ENCODE measurements at regions not wholly inside any gene's neighbourhood (a gene's known extent, or its start where the extent isn't known, plus 50 kb on each side); places are given as distances from the start of the nearest gene placed in this dataset.
A peak's percentile ranks its signal among the peaks of the same experiment; 100 is the strongest.

- peak; percentile 1 for DNase-seq
Observed at GRCh38 chrX:138298268-138298667, 413.2 kb downstream of the FGF13 start.

DNA sequence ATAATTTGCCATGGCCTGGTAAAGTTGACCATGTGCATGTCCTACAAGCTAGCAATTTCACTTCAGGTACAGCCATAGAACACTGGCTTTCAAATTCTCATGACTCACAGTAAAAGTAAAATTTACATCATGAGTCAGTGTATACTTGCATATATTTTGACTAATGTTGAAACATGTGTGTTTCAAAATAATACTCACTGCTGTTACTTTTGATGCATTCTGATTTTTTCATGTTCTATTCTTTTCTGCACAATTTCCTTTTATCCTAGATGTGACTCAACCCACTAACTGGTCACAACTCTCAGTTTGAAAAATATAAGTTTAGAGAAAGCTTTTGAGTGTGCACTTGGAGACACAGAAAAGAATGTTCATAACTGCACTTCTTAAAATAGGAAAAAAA, 365.7 kb downstream of the FGF13 start:
- peak; percentile 69 for DNase-seq

DNA sequence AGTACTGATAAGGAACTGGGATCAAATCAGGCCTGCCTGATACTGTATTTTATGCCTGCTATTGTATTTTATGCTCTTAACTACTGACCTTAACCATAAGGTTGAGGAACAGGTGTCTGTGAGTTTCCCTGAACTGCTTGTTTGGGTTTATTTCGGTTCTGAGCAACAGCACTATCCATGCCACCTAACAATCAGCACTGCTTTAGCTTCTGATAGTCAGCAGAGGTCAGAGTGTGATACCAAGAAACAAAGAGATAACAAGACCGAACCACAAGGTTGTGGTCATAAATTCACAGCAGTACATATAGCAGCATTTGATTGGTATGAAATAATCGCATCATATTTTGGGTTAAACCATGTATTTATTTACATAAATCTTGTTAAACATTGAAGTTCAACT, 362.2 kb downstream of the FGF13 start:
- peak; percentile 10 for DNase-seq

DNA sequence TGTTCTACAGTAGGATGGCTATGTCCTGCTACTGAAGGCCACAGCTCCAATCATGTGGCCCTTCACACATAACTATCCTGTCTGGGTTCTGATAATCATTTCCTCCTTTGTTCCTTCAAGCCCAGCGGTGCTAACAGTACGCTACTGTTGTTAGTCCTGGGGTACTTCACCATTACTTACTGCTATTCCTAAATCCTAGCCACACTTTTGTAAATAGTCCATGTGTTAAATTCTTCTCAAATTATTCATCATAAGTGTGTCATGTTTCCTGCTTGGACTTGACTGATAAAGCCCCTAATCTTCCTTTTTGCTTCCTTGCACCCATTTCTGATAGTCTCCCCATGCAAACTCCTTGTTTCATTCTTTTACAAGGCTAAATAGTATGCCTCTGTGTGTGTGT, 332.6 kb downstream of the FGF13 start:
- no peak for DNase-seq

DNA sequence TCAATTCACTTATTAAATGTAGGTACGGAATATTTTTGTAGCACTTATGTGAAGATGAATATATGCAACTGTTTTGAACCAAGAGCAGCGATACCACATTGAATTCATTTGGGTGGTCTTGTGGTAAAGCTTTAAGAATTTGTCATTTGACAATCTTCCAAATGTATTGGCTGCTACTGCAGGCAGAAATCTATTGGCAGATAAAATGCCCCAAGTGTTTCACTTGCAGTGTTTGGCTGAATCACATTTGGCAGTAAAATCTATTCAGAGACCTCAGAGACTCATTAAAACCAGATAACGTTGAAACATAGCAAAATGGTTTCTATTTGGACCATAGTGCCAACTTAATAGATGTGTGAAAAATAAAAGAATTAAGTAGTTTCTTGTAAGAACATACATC, 303.4 kb downstream of the FGF13 start:
- no peak for DNase-seq

- DNase-seq, result no peak
Observed at GRCh38 chrX:138411048-138411447, 300.5 kb downstream of the FGF13 start.

All from activated CD4-positive, alpha-beta T cell treated with anti-CD3 and anti-CD28 coated beads, Interleukin-2, amount 50 U/mL, for 16 hours (primary cell).